ENCODE measurements at regions not wholly inside any gene's neighbourhood (a gene's known extent, or its start where the extent isn't known, plus 50 kb on each side); places are given as distances from the start of the nearest gene placed in this dataset.
"Not testable (repeated sequence)": the region's sequence is repeated elsewhere in the genome, so short reads cannot be mapped to it uniquely, and the experiment has no call there.

- no peak for DNase-seq
These were observed 133.0 kb upstream of the C11orf58 start for GRCh38 chr11:16605389-16605893.

- DNase-seq, result no peak
These were observed 133.6 kb upstream of the C11orf58 start for GRCh38 chr11:16604794-16605388.

GRCh38 chr11:16603890-16604793 lies 134.3 kb upstream of the C11orf58 start:
- DNase-seq, result no peak

- DNase-seq, result no peak
These were observed 135.2 kb upstream of the C11orf58 start for GRCh38 chr11:16603245-16603644.

- DNase-seq, result no peak
These were observed 139.5 kb upstream of the C11orf58 start for GRCh38 chr11:16598906-16599305.

- DNase-seq, result no peak
These were observed 140.4 kb upstream of the C11orf58 start for GRCh38 chr11:16598032-16598431.

GRCh38 chr11:16596231-16596630 lies 142.2 kb upstream of the C11orf58 start:
- DNase-seq, result no peak

- DNase-seq, result no peak
These were observed 147.3 kb upstream of the C11orf58 start for GRCh38 chr11:16591157-16591556.

GRCh38 chr11:16587670-16588069 lies 150.8 kb upstream of the C11orf58 start:
- no peak for DNase-seq

GRCh38 chr11:16584569-16584968 lies 153.9 kb upstream of the C11orf58 start:
- no peak for DNase-seq

GRCh38 chr11:16581078-16581477 lies 157.4 kb upstream of the C11orf58 start:
- not testable (repeated sequence) for DNase-seq

- DNase-seq, result no peak
These were observed 161.0 kb upstream of the C11orf58 start for GRCh38 chr11:16577490-16577889.

GRCh38 chr11:16574889-16575288 lies 163.6 kb upstream of the C11orf58 start:
- not testable (repeated sequence) for DNase-seq

GRCh38 chr11:16572945-16573344 lies 165.5 kb upstream of the C11orf58 start:
- DNase-seq, result no peak

- no peak for DNase-seq
These were observed 177.3 kb upstream of the C11orf58 start for GRCh38 chr11:16561150-16561549.

GRCh38 chr11:16558494-16558893 lies 180.0 kb upstream of the C11orf58 start:
- no peak for DNase-seq

- DNase-seq, result no peak
These were observed 182.5 kb upstream of the C11orf58 start for GRCh38 chr11:16555956-16556355.

GRCh38 chr11:16554361-16554760 lies 184.1 kb upstream of the C11orf58 start:
- no peak for DNase-seq

- no peak for DNase-seq
These were observed 190.6 kb upstream of the C11orf58 start for GRCh38 chr11:16547879-16548278.

- DNase-seq, result no peak
These were observed 187.3 kb upstream of the SOX6 start for GRCh38 chr11:16543642-16544041.

- DNase-seq, result no peak
These were observed 186.0 kb upstream of the SOX6 start for GRCh38 chr11:16542353-16542752.

GRCh38 chr11:16536513-16536912 lies 180.2 kb upstream of the SOX6 start:
- no peak for DNase-seq

- no peak for DNase-seq
These were observed 172.3 kb upstream of the SOX6 start for GRCh38 chr11:16528639-16529038.

Data from DMS79 (cell line).